ENCODE measurements at regions not wholly inside any gene's neighbourhood (a gene's known extent, or its start where the extent isn't known, plus 50 kb on each side); places are given as distances from the start of the nearest gene placed in this dataset.
"Not testable (repeated sequence)": the region's sequence is repeated elsewhere in the genome, so short reads cannot be mapped to it uniquely, and the experiment has no call there.

DNA sequence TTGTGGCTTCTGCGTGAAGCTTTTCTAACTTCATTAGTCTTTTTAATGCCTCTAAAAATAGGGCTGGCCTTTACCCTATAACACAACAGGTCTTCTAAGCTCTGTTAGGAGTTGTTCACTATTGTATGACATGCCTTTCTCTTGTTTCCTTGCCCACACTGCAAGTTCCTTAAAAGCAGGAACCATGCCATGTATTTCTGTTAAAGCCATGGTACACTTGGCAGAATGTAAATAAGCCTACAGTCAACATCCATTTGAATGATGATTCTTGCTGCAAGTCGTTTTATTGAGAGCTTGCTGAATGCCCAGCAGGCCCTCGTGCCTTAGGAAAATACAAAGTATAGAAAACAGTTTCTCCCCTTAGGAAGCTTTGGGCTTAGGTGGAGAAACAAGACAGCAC, 214.6 kb downstream of the DUSP10 start:
- no peak overlapping the region for H3K27ac ChIP-seq
- TF ChIP-seq, protein P1, sequence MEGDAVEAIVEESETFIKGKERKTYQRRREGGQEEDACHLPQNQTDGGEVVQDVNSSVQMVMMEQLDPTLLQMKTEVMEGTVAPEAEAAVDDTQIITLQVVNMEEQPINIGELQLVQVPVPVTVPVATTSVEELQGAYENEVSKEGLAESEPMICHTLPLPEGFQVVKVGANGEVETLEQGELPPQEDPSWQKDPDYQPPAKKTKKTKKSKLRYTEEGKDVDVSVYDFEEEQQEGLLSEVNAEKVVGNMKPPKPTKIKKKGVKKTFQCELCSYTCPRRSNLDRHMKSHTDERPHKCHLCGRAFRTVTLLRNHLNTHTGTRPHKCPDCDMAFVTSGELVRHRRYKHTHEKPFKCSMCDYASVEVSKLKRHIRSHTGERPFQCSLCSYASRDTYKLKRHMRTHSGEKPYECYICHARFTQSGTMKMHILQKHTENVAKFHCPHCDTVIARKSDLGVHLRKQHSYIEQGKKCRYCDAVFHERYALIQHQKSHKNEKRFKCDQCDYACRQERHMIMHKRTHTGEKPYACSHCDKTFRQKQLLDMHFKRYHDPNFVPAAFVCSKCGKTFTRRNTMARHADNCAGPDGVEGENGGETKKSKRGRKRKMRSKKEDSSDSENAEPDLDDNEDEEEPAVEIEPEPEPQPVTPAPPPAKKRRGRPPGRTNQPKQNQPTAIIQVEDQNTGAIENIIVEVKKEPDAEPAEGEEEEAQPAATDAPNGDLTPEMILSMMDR (IDR thresholded peaks at IDR 0.05) = no peak
- H3K4me1 ChIP-seq = no peaks in the 10 kb centered on the region
- H3K9me3 ChIP-seq = no peaks in the 10 kb centered on the region
- DNase-seq (ENCODE audit: low spot score) = no peak
- H3K36me3 ChIP-seq = no peaks in the 10 kb centered on the region
- no peak overlapping the region for H3K4me3 ChIP-seq
- H3K27me3 ChIP-seq = no peaks in the 10 kb centered on the region

DNA sequence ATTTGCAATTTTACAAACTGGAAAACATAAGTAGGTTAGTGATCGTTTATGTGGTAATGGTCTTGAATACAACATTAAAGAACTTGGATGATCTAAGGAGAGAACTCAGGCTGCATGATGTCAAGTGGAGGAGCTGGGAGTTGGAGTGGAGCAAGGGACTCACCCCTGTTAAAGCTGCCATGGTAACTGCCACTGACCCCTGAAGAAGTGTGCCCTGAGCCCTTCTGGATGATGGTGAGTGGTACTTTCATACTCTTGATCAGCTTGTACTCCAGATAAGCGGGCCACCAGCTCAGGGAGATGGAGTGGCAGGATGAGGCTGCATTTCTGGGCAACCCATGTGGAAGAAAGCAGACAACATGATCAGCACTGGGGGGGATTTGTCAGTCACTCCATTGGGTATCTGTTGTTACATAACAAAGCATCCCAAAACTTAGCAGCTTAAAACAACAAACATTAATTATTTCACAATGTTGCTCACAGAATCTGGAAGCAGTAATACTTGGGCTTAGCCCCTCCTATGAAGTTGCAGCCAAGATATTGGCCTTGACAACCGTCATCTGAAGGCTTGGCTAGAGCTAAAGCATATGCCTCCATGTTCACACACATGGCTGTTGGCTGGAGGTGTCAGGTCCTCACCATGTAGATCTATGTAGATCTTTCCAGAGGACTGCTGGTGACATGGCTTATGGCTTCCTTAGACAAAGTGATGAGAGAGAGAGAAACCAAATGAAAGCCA, 213.8 kb downstream of the DUSP10 start:
- no peak overlapping the region for H3K4me3 ChIP-seq
- no peak overlapping the region for H3K27ac ChIP-seq
- TF ChIP-seq, protein P1 (IDR thresholded peaks at IDR 0.05) = no peak
- H3K9me3 ChIP-seq = no peaks in the 10 kb centered on the region
- no peak for DNase-seq (ENCODE audit: low spot score)
- H3K27me3 ChIP-seq = no peaks in the 10 kb centered on the region
- no peaks in the 10 kb centered on the region for H3K36me3 ChIP-seq
- H3K4me1 ChIP-seq = no peaks in the 10 kb centered on the region

DNA sequence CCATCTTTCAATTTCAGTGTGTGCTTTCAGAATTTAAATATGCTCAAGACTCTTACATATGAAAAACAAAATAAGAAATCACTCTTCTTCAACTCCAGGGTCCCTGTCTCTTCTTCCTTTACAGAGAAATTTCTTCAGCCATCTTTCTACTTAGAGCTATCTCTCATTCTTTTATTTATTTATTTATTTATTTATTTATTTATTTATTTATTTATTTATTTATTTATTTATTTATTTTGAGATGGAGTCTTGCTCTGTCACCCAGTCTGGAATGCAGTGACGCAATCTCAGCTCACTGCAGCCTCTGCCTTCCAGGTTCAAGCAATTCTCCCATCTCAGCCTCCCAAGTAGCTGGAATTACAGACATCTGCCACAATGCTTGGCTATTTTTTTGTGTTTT, 211.7 kb downstream of the DUSP10 start:
- H3K36me3 ChIP-seq; H3K27ac ChIP-seq; H3K4me1 ChIP-seq; H3K9me3 ChIP-seq; DNase-seq (ENCODE audit: low spot score); H3K27me3 ChIP-seq; H3K4me3 ChIP-seq: not testable (repeated sequence)

DNA sequence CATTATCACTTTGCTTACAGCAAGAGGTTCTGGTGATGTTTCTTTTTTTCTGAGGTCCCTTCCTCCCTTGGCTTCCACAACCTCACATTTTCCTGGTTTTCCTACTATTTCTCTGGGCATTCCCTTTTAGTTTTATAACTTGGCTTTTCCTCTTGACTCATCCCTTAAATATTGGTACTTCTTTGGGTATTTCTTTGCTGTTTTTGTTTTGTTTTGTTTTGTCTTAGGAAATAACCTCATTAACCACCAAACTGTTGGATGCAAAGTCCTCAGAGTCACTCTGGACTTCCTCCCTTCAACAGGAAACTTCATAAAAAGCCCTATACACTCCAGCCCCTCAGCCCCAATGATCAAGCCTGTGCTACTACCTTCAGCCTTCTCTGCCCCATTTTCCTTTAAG, 211.1 kb downstream of the DUSP10 start:
- Histone ChIP-seq H3K27ac (no peak overlapping the region), H3K9me3 (no peaks in the 10 kb centered on the region), H3K36me3 (no peaks in the 10 kb centered on the region), H3K27me3 (no peaks in the 10 kb centered on the region), H3K4me3 (no peak overlapping the region), H3K4me1 (no peaks in the 10 kb centered on the region)
- TF ChIP-seq, protein P1 (IDR thresholded peaks at IDR 0.05) = no peak
- DNase-seq (ENCODE audit: low spot score) = no peak

DNA sequence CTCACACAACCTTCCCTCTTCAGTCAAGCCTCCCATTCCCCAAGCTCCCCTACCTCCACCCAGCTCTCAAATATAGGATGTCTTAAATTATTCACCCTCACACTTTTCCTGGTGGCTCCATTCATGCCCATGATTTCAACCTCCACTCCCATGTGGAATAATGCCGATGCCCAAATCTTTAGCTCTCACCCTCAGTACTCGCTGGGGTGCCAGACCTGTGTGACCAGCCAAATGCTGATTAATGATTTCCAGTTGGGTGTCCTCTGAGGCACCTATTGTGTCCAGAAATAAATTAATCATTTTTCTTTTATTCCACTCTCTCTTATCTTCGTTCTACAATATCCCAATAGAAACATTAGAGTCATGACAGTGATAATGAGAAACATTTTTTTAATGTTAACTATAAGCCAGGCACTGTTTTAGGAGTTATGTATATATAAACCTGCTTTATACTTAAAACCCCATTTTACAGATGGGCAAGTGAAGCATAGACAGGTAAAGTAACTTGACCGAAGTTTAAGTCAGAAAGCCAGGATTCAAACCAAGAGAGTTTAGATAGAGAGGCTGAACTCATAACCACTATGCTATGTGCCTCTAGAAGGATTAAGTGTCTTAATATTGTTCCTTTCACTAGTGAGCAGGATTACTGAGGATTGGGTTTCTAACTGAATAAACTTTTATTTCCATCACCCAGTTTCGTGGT, 209.7 kb downstream of the DUSP10 start:
- Histone ChIP-seq H3K9me3 (no peaks in the 10 kb centered on the region), H3K27me3 (no peaks in the 10 kb centered on the region), H3K27ac (no peak overlapping the region), H3K36me3 (no peaks in the 10 kb centered on the region), H3K4me1 (no peaks in the 10 kb centered on the region), H3K4me3 (no peak overlapping the region)
- TF ChIP-seq, protein P1 (IDR thresholded peaks at IDR 0.05) = no peak
- DNase-seq (ENCODE audit: low spot score) = no peak

DNA sequence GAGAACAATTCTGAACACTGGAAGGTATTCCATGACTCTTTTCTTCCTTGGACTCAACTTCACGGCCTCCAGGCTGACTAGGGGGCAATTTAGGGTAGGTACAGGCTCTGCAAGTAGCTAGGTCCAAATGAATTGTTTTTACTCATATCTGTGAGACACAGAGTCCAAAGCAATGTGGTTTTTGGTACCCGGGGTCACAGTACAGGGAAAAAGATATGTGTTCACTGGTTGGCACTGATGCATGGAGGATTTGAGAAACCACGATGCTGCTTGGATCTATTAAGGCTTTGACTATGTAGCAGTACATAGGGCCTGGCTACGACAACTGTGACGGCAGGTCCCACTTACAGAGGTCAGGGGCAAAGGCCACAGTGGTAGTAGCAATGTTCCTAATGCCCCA, 200.6 kb downstream of the DUSP10 start:
- no peak for DNase-seq (ENCODE audit: low spot score)
- TF ChIP-seq, protein P1 (IDR thresholded peaks at IDR 0.05) = no peak

More for the DNA sequence above, 200.6 kb downstream of the DUSP10 start:
- Histone ChIP-seq H3K4me3 (no peak overlapping the region), H3K4me1 (no peaks in the 10 kb centered on the region), H3K27me3 (no peaks in the 10 kb centered on the region), H3K9me3 (no peaks in the 10 kb centered on the region), H3K27ac (no peak overlapping the region), H3K36me3 (no peaks in the 10 kb centered on the region)
